PC-3 (cell line): ENCODE measurements at regions not wholly inside any gene's neighbourhood (a gene's known extent, or its start where the extent isn't known, plus 50 kb on each side); places are given as distances from the start of the nearest gene placed in this dataset.

Experiments
- CTCF ChIP-seq: fragments of 300-600 bp; sonication (generic); conservative IDR thresholded peaks from 2 replicates; pipeline ENCODE4 v1.5.1; 2017; ENCODE audit warnings: antibody characterized with exemption, low read depth, mild to moderate bottlenecking, low read length
- EZH2 ChIP-seq: fragments of 300-600 bp; sonication (generic); IDR thresholded peaks from one replicate; pipeline ENCODE4 v1.6.1; 2017; ENCODE audit warnings: antibody characterized with exemption, mild to moderate bottlenecking, low read length; ENCODE audit not compliant: unreplicated experiment
- EZH2phosphoT487 ChIP-seq: fragments of 300-600 bp; sonication (generic); IDR thresholded peaks from 2 replicates; pipeline ENCODE4 v1.6.1; 2018; ENCODE audit warnings: mild to moderate bottlenecking, antibody characterized with exemption, low read length, borderline replicate concordance

DNA sequence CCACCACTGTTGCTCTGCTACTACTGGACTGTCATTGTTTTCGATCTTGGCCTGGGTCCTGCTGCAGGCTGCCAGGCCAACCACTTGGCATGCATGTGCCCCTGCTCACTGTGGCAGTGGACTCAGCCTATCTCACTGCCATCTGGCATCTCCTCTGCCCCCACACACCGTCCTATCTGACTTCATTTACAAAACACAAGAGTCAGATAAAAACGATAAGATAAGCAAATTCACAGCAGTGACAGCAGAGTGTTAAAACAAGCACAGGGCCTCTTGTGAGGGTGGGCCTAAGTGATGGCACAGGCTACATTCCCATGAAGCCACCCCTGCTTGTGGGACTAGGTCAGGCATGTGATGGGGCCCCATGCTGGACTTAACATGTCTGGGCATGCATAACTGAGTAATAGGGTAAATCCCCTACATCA lies 68.1 kb downstream of the CRYGS start:
- TF ChIP-seq CTCF, result no peak
- no peak for TF ChIP-seq EZH2
- TF ChIP-seq EZH2phosphoT487, result no peak
